ENCODE measurements at regions not wholly inside any gene's neighbourhood (a gene's known extent, or its start where the extent isn't known, plus 50 kb on each side); places are given as distances from the start of the nearest gene placed in this dataset.

- TF ChIP-seq, protein P1, sequence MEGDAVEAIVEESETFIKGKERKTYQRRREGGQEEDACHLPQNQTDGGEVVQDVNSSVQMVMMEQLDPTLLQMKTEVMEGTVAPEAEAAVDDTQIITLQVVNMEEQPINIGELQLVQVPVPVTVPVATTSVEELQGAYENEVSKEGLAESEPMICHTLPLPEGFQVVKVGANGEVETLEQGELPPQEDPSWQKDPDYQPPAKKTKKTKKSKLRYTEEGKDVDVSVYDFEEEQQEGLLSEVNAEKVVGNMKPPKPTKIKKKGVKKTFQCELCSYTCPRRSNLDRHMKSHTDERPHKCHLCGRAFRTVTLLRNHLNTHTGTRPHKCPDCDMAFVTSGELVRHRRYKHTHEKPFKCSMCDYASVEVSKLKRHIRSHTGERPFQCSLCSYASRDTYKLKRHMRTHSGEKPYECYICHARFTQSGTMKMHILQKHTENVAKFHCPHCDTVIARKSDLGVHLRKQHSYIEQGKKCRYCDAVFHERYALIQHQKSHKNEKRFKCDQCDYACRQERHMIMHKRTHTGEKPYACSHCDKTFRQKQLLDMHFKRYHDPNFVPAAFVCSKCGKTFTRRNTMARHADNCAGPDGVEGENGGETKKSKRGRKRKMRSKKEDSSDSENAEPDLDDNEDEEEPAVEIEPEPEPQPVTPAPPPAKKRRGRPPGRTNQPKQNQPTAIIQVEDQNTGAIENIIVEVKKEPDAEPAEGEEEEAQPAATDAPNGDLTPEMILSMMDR (conservative IDR thresholded peaks at IDR 0.05; ENCODE audit: low read depth, low read length): no peak
- no peak for TF ChIP-seq EZH2 (IDR thresholded peaks at IDR 0.05; ENCODE audit: low read length, unreplicated experiment)
Measured at GRCh38 chr2:128805237-128805636, 486.6 kb upstream of the HS6ST1 start.
